ENCODE measurements at regions not wholly inside any gene's neighbourhood (a gene's known extent, or its start where the extent isn't known, plus 50 kb on each side); places are given as distances from the start of the nearest gene placed in this dataset.

DNA sequence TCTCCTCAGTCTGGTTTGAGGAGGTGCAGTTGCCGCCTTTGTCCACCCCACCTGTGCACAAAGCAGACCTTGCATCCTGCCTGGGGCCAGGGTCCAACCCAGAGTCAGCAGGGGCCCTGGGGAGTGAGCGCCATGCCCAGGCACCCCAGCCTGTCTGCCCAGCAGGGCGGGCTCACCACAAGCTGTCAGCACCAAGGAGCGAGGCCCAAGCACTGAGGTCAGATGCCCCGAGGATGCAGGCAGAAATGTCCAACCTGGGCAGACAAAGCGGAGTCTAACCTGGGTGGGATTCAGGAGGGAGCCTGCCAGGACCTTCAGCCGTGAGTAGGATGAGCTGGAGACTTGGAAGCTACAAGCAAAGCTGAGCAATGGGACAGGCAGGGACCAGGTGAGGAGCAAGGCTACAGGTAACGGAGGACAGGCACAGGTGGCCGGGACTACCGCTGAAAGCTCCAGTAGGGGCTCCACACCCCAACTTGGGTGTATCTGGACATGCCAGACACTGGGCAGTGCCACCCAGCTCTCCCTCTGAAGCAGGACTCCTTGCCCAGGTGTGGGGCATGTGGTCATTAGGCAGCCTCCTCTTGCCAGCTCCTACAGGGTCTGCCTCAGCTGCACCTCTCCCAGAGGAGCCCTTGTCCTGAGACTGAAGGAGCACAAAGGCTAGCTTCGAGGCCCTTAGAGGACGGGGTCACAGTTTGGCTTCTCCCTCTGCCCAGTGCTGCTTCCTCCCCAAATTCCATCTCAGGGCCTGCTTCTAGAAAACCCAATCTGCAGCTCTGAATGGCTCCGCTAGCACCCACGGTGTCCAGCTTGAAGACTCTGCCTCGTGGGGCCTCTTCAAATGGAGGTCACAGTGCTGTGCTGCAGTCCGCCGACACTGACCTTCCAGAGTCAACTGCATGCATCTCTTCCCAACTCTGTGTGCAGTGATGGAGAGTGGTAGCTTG is 210.6 kb upstream of the CDYL start:
- intact Hi-C loops (cut with DNase I): no loop called here
- H3K9me3 ChIP-seq (replicated peaks in 1 of 3): peaks cover 0 to 6% (median 0%) of the 10 kb centered on the region in 3 donors
- no peak overlapping the region for H3K27ac ChIP-seq
- H3K4me1 ChIP-seq (replicated peaks in 1 of 2): no peaks in the 10 kb centered on the region
- no peaks in the 10 kb centered on the region for H3K36me3 ChIP-seq (replicated peaks in 1 of 2)
- H3K4me3 ChIP-seq: no peak overlapping the region
- 76 to 93% (median 90%) methylated on average over 15 to 17 of the region's 17 CpGs for WGBS, 4 donors
- H3K27me3 ChIP-seq: peaks cover 4% of the 10 kb centered on the region
- no peak for TF ChIP-seq POLR2A (IDR thresholded peaks at IDR 0.05)
- TF ChIP-seq, protein P1, sequence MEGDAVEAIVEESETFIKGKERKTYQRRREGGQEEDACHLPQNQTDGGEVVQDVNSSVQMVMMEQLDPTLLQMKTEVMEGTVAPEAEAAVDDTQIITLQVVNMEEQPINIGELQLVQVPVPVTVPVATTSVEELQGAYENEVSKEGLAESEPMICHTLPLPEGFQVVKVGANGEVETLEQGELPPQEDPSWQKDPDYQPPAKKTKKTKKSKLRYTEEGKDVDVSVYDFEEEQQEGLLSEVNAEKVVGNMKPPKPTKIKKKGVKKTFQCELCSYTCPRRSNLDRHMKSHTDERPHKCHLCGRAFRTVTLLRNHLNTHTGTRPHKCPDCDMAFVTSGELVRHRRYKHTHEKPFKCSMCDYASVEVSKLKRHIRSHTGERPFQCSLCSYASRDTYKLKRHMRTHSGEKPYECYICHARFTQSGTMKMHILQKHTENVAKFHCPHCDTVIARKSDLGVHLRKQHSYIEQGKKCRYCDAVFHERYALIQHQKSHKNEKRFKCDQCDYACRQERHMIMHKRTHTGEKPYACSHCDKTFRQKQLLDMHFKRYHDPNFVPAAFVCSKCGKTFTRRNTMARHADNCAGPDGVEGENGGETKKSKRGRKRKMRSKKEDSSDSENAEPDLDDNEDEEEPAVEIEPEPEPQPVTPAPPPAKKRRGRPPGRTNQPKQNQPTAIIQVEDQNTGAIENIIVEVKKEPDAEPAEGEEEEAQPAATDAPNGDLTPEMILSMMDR (IDR thresholded peaks at IDR 0.05): no peak
- DNase-seq: no peak

DNA sequence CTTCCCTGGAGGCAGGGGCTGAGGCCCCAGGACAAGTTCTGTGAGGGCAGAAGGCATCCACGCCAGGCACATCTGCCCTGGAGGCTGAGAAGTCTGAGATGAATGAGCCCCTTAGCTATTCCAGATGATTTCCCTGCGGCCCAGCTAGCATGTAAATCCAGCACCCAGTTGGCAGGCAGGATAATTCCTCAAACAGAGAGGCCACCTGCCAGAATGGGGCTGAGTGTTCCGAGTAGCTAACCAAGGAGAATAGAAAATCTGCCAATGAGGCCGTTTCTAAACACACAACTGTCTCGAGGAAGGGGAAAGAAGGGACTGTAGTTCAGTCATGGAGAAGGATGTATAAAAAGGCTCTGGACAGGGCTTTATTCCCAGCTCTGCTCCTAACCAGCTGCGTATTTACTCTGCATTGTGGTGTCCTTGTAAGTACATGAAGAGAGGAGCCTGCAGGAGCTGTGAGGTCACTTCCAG is 211.4 kb upstream of the CDYL start:
- Histone ChIP-seq H3K9me3 (replicated peaks in 1 of 3) (no peaks in the 10 kb centered on the region), H3K27ac (no peak overlapping the region), H3K27me3 (peaks cover 4% of the 10 kb centered on the region), H3K36me3 (replicated peaks in 1 of 2) (no peaks in the 10 kb centered on the region), H3K4me1 (replicated peaks in 1 of 2) (no peaks in the 10 kb centered on the region), H3K4me3 (no peak overlapping the region)
- TF ChIP-seq, protein P1 (IDR thresholded peaks at IDR 0.05): no peak
- TF ChIP-seq POLR2A (IDR thresholded peaks at IDR 0.05): no peak
- intact Hi-C loops (cut with DNase I): no loop called here
- DNase-seq: no peak
- 70 to 87% (median 78%) methylated on average over 6 of the region's 6 CpGs for WGBS, 4 donors

DNA sequence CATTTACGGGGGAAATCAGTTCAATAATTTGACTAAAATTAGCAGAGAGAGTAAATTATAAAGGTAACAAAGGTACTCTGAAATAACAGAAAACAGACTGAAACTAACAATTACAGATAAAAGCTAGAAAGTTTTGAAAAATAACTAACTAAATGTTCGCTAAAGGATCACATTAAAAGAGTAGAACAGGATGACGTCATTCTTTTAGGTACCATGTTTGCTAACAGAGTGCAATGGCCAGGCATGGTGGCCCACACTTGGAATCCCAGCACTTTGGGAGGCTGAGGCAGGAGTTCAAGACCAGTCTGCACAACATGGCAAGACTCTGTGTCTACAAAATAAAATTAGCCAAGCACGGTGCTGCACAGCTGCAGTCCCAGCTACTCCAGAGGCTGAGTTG is 212.3 kb upstream of the CDYL start:
- no peak for DNase-seq
- H3K36me3 ChIP-seq (replicated peaks in 1 of 2): no peaks in the 10 kb centered on the region
- TF ChIP-seq, protein P1 (IDR thresholded peaks at IDR 0.05): no peak
- no peak for TF ChIP-seq POLR2A (IDR thresholded peaks at IDR 0.05)
- peaks cover 4% of the 10 kb centered on the region for H3K27me3 ChIP-seq
- WGBS, 4 donors: 41 to 92% (median 88%) methylated on average over 4 of the region's 4 CpGs
- H3K9me3 ChIP-seq (replicated peaks in 1 of 3): no peaks in the 10 kb centered on the region
- H3K4me1 ChIP-seq (replicated peaks in 1 of 2): no peaks in the 10 kb centered on the region
- H3K4me3 ChIP-seq: no peak overlapping the region
- H3K27ac ChIP-seq: no peak overlapping the region
- intact Hi-C loops (cut with DNase I): no loop called here

DNA sequence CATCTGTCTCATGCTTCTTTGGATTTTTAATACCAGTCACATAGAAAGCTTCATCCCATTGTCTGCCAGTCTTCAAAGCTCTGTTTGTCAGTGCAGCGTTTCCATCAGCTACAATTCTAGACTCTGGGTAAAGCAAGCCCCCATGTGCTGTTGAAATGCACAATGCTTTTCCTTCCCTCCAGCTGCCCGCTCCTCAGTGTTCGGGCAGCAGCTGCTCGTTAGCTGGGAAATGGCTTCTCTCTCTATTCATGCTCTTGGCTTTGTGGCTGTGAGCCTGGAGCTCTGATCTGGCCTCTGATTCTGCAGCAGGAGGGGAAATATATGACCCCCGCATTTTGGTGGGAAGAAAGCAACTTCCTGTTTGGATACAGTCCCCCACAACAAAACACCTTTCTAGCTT is 213.0 kb upstream of the CDYL start:
- Histone ChIP-seq H3K36me3 (replicated peaks in 1 of 2) (no peaks in the 10 kb centered on the region), H3K4me3 (no peak overlapping the region), H3K27ac (no peak overlapping the region), H3K27me3 (peaks cover 4% of the 10 kb centered on the region), H3K9me3 (replicated peaks in 1 of 3) (no peaks in the 10 kb centered on the region), H3K4me1 (replicated peaks in 1 of 2) (no peaks in the 10 kb centered on the region)
- TF ChIP-seq, protein P1 (IDR thresholded peaks at IDR 0.05): no peak
- TF ChIP-seq POLR2A (IDR thresholded peaks at IDR 0.05): no peak
- intact Hi-C loops (cut with DNase I): no loop called here
- 78 to 85% (median 81%) methylated on average over 5 of the region's 5 CpGs for WGBS, 4 donors
- DNase-seq: no peak

Data from adrenal gland (tissue), 9 donors.